Fibroblast of villous mesenchyme (primary cell): ENCODE measurements at regions not wholly inside any gene's neighbourhood (a gene's known extent, or its start where the extent isn't known, plus 50 kb on each side); places are given as distances from the start of the nearest gene placed in this dataset.

Source experiments
- DNase-seq: peaks from one replicate; pipeline ENCODE4 v3.0.0-alpha.2; 2010; ENCODE audit warnings: low read depth
- H3K4me3 ChIP-seq: 2 replicates; pipeline ENCODE4 v1.5.1; 2011; ENCODE audit warnings: low read depth, mild to moderate bottlenecking, low read length
- CTCF ChIP-seq: IDR thresholded peaks from 2 replicates; pipeline ENCODE4 v1.5.1; 2012; ENCODE audit warnings: low read depth, mild to moderate bottlenecking, low read length; ENCODE audit not compliant: insufficient read depth

DNA sequence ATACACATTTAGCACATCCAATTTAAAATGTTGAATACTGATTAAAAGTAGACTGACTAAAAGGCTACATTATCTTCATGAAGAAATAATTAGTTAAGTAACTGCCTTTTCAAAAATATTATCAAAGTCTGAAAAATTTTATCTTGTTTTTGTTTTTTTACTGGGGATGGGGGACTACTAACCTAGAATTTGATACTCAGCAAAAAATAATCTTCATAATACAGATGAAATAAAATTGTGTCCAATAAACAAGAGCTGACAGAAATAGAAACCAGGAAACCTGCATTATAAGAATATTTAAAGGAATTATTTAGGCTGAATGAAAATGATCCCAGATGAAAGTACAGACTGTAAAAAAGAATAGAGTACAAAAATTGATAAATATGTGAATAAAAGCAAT is 200.7 kb upstream of the RGPD4 start:
- no peak overlapping the region for H3K4me3 ChIP-seq
- no peak for DNase-seq
- no peak for TF ChIP-seq CTCF

DNA sequence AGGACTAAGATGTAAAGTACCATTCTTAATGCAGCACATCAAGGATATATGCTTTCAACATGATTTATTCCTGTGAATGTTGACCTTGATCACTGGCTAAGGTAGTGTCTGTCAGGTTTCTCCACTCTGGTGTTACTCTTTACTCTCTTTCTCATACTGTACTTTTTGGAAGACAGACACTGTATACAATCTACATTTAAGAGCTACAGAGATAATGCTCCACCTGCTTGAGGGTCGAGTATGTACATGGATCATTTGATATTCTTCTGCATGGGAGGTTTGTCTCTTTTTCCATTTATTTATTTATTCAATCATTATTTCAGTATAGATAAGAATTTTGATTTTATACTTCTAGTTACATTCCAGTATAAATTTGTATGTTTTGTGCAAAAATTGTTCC is 199.5 kb upstream of the RGPD4 start:
- no peak for DNase-seq
- H3K4me3 ChIP-seq: no peak overlapping the region
- no peak for TF ChIP-seq CTCF

DNA sequence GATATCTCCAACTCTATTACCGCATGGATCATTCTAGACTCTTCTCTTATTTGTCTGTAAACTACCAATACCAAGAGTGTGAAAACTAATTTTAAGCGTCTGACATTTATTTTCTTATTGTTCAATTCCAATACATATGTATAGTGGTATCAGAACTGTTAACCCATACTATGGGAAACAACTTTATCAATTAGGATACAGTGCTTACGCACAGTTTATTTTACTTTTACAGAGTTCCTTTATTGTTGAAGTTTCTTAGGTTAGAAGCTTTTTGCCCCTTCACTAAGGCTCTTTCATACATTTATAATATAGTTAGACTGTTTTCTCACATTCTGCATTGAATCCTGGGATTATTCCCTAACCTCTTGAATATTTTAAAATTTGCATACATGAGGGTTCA is 198.8 kb upstream of the RGPD4 start:
- no peak for DNase-seq
- H3K4me3 ChIP-seq: no peak overlapping the region
- no peak for TF ChIP-seq CTCF

DNA sequence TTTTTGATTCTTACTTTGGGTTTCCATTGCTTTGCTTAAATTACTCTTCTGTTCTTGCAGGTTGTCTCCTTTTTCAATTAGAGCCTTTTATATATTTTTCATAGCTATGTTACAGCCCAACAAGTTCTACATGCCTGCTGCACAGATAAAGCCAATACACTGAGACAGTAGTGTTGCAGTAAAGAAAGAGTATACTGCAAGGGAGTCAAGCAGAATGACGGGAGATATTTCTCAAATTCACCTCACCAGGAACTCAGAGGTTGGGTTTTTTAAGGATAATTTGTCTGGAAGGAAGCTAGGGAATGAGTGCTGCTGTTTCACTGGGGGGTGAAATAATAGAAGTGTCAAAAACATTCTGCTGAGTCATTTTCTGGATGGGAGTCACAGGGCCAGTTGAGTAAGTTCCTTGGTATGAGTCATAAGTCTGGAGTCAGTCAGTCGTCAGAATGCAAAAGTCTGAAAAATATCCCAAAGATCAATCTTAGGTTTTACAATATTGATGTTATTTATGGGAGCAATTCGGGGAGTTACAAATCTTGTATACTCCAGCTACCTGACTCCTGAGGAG is 193.0 kb upstream of the RGPD4 start:
- DNase-seq: peak; percentile 82
- no peak for TF ChIP-seq CTCF
- H3K4me3 ChIP-seq: no peak overlapping the region

GRCh38 chr2:107634172-107634571 is 192.5 kb upstream of the RGPD4 start:
- no peak overlapping the region for H3K4me3 ChIP-seq
- no peak for DNase-seq
- TF ChIP-seq CTCF: no peak

DNA sequence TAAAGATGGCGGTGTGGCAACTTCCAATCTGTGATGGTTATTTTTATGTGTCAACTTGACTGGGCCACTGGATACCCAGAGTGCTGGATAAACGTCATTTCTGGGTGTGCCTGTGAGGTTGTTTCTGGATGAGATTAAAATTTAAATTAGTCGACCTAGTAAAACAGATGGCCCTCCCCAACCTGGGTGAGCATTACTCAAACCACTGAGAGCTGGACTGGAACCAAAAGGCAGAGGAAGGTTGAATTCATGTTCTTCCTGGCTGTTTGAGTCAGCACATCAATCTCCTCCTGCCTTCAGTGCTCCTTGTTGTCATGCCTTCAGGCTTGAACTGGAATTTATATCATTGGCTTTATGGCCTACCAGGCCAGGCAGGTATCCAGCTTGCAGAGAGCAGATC is 190.8 kb upstream of the RGPD4 start:
- TF ChIP-seq CTCF: no peak
- DNase-seq: peak; percentile 61

GRCh38 chr2:107645586-107645985 is 181.1 kb upstream of the RGPD4 start:
- no peak overlapping the region for H3K4me3 ChIP-seq
- DNase-seq: no peak
- no peak for TF ChIP-seq CTCF

More for the DNA sequence above, 190.8 kb upstream of the RGPD4 start:
- no peak overlapping the region for H3K4me3 ChIP-seq
